Gastroesophageal sphincter (tissue), 4 donors: ENCODE measurements at regions not wholly inside any gene's neighbourhood (a gene's known extent, or its start where the extent isn't known, plus 50 kb on each side); places are given as distances from the start of the nearest gene placed in this dataset.

ENCODE experiments used
- ATAC-seq: fragments of 150-250 bp; one replicate; pipeline ENCODE4 v1.9.1; 2016; ENCODE audit warnings: mild to moderate bottlenecking, moderate library complexity
- H3K27ac ChIP-seq, 4 donors: fragments of 200-600 bp; sonication (generic) in 3 of 4; 1 replicate in 3 of 4; 2 replicates in 1 of 4; pipeline ENCODE4 v1.5.1; 2016 to 2019
- H3K27me3 ChIP-seq: fragments of 200-600 bp; sonication (generic); one replicate; pipeline ENCODE4 v1.5.1; 2019
- H3K36me3 ChIP-seq, 2 donors: fragments of 200-600 bp; sonication (generic); one replicate each; pipeline ENCODE4 v1.5.1; 2019; ENCODE audit warnings: control low read depth in 1 of 2
- H3K4me1 ChIP-seq, 3 donors: fragments of 200-600 bp; sonication (generic); 1 replicate in 2 of 3; 2 replicates in 1 of 3; pipeline ENCODE4 v1.5.1; 2016 to 2019; ENCODE audit warnings: control low read depth in 2 of 3
- H3K4me3 ChIP-seq, 2 donors: fragments of 200-600 bp; sonication (generic); one replicate each; pipeline ENCODE4 v1.5.1; 2019; ENCODE audit warnings: mild to moderate bottlenecking in 1 of 2, moderate library complexity in 1 of 2
- H3K9me3 ChIP-seq, 3 donors: fragments of 200-600 bp; sonication (generic); one replicate each; pipeline ENCODE4 v1.5.1; 2017 to 2019; ENCODE audit warnings: control low read depth in 2 of 3
- CTCF ChIP-seq, 4 experiments: fragments of 200-600 bp in 2 of 4; fragments of 450-650 bp in 2 of 4; sonication (generic) in 1 of 4; IDR thresholded peaks; one replicate each; pipeline ENCODE4 v1.5.1; 2017 to 2019; ENCODE audit warnings: antibody characterized with exemption in 4 of 4, mild to moderate bottlenecking in 2 of 4, moderate library complexity in 2 of 4
- EP300 ChIP-seq: sonication (generic); formaldehyde crosslinking; IDR thresholded peaks from one replicate; pipeline ENCODE4 v1.6.1; 2017; ENCODE audit warnings: antibody characterized with exemption, mild to moderate bottlenecking
- POLR2A ChIP-seq, 2 donors: fragments of 450-650 bp; IDR thresholded peaks; one replicate each; pipeline ENCODE4 v1.6.1; 2017; ENCODE audit warnings: antibody characterized with exemption in 2 of 2, mild to moderate bottlenecking in 2 of 2, moderate library complexity in 1 of 2
- POLR2AphosphoS5 ChIP-seq: sonication (generic); formaldehyde crosslinking; IDR thresholded peaks from one replicate; pipeline ENCODE4 v1.6.1; 2017; ENCODE audit warnings: antibody characterized with exemption
- WGBS, 2 donors: methylation state at CpG; one replicate each; pipeline ENCODE4 v1.1.5; 2018; ENCODE audit warnings: low coverage in 1 of 2; 5-methylcytosine and 5-hydroxymethylcytosine counted together

- H3K27me3 ChIP-seq = no peaks in the 10 kb centered on the region
- peaks cover 0 to 8% (median 0%) of the 10 kb centered on the region in 3 donors for H3K4me1 ChIP-seq
- no peak for ATAC-seq
- peak overlapping the region in 1 of 2 donors; percentile 23 for H3K4me3 ChIP-seq
- WGBS, 2 donors = 49 to 57% methylated on average over 3 of the region's 3 CpGs
- no peak overlapping the region for H3K27ac ChIP-seq
- H3K9me3 ChIP-seq = no peaks in the 10 kb centered on the region
- TF ChIP-seq EP300 (no peak), POLR2AphosphoS5 (no peak), CTCF (IDR thresholded peaks at IDR 0.05) (no peak), POLR2A (IDR thresholded peaks at IDR 0.05) (no peak)
- no peaks in the 10 kb centered on the region for H3K36me3 ChIP-seq
Measured at GRCh38 chr1:189350983-189351616, 1126.6 kb downstream of the BRINP3 start.

GRCh38 chr1:189351960-189352359 lies 1125.7 kb downstream of the BRINP3 start:
- Histone ChIP-seq H3K4me3 (no peak overlapping the region), H3K27me3 (no peaks in the 10 kb centered on the region), H3K9me3 (no peaks in the 10 kb centered on the region), H3K27ac (no peak overlapping the region), H3K36me3 (no peaks in the 10 kb centered on the region), H3K4me1 (peaks cover 0 to 8% (median 0%) of the 10 kb centered on the region in 3 donors)
- 8 to 29% methylated on average over 1 of the region's 1 CpG for WGBS, 2 donors
- ATAC-seq = no peak
- TF ChIP-seq EP300 (no peak), POLR2AphosphoS5 (no peak), POLR2A (IDR thresholded peaks at IDR 0.05) (no peak), CTCF (IDR thresholded peaks at IDR 0.05) (no peak)

GRCh38 chr1:189356206-189356605 lies 1121.5 kb downstream of the BRINP3 start:
- Histone ChIP-seq H3K27me3 (no peaks in the 10 kb centered on the region), H3K9me3 (no peaks in the 10 kb centered on the region), H3K4me1 (peaks cover 0 to 8% (median 0%) of the 10 kb centered on the region in 3 donors), H3K4me3 (no peak overlapping the region), H3K36me3 (no peaks in the 10 kb centered on the region), H3K27ac (no peak overlapping the region)
- TF ChIP-seq CTCF (IDR thresholded peaks at IDR 0.05) (no peak), POLR2A (IDR thresholded peaks at IDR 0.05) (no peak), POLR2AphosphoS5 (no peak), EP300 (no peak)
- no peak for ATAC-seq

- 88 to 91% methylated on average over 1 of the region's 1 CpG for WGBS, 2 donors
- Histone ChIP-seq H3K27ac (no peak overlapping the region), H3K36me3 (no peaks in the 10 kb centered on the region), H3K4me1 (peaks cover 0 to 4% (median 0%) of the 10 kb centered on the region in 3 donors), H3K9me3 (no peaks in the 10 kb centered on the region), H3K27me3 (no peaks in the 10 kb centered on the region), H3K4me3 (no peak overlapping the region)
- TF ChIP-seq POLR2AphosphoS5 (no peak), CTCF (IDR thresholded peaks at IDR 0.05) (no peak), EP300 (no peak), POLR2A (IDR thresholded peaks at IDR 0.05) (no peak)
- no peak for ATAC-seq
Measured at GRCh38 chr1:189357317-189357716, 1120.3 kb downstream of the BRINP3 start.

GRCh38 chr1:189369612-189370011 lies 1108.1 kb downstream of the BRINP3 start:
- H3K36me3 ChIP-seq = no peaks in the 10 kb centered on the region
- H3K27me3 ChIP-seq = no peaks in the 10 kb centered on the region
- H3K9me3 ChIP-seq = no peaks in the 10 kb centered on the region
- TF ChIP-seq EP300 = no peak
- H3K4me3 ChIP-seq = no peak overlapping the region
- no peaks in the 10 kb centered on the region for H3K4me1 ChIP-seq
- ATAC-seq = no peak
- no peak overlapping the region for H3K27ac ChIP-seq
